ENCODE measurements at regions not wholly inside any gene's neighbourhood (a gene's known extent, or its start where the extent isn't known, plus 50 kb on each side); places are given as distances from the start of the nearest gene placed in this dataset.

DNA sequence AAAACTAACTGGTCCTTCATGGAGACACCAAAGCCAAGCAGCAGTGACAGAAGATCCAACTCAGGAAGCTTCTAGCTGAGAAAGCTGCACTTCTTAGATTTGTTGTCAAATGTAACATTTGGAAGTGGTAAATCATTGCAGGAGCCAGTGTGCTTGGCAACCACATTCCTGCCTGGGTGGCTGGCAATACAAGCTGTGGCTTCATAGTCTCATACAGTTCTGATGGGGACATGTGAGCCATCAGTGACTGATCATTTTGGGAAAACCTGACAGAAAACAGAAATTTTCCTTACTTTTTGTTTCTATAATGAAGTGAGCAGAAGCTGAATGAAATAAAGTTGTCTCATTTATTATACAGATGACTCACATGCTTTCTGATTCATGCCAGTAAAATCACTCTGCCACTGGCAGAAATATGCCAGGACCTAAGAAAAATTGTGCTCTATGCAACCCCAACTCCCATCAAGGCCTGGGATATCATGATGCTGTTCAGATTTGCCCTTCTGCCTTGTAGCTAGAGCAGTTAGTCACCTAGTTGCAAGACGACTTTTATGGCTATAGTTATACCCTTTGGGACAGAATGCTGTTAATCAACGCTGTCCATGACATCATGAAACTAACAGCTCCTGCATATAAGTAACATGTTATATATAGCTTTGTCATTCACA lies 508.1 kb downstream of the ADCYAP1 start:
- TF ChIP-seq, protein P1, sequence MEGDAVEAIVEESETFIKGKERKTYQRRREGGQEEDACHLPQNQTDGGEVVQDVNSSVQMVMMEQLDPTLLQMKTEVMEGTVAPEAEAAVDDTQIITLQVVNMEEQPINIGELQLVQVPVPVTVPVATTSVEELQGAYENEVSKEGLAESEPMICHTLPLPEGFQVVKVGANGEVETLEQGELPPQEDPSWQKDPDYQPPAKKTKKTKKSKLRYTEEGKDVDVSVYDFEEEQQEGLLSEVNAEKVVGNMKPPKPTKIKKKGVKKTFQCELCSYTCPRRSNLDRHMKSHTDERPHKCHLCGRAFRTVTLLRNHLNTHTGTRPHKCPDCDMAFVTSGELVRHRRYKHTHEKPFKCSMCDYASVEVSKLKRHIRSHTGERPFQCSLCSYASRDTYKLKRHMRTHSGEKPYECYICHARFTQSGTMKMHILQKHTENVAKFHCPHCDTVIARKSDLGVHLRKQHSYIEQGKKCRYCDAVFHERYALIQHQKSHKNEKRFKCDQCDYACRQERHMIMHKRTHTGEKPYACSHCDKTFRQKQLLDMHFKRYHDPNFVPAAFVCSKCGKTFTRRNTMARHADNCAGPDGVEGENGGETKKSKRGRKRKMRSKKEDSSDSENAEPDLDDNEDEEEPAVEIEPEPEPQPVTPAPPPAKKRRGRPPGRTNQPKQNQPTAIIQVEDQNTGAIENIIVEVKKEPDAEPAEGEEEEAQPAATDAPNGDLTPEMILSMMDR (IDR thresholded peaks at IDR 0.05; ENCODE audit: insufficient read depth, low read depth, low read length), result no peak
- no peak overlapping the region for H3K4me3 ChIP-seq (ENCODE audit: low read depth, low read length)
- no peak for DNase-seq (ENCODE audit: low read depth)

DNA sequence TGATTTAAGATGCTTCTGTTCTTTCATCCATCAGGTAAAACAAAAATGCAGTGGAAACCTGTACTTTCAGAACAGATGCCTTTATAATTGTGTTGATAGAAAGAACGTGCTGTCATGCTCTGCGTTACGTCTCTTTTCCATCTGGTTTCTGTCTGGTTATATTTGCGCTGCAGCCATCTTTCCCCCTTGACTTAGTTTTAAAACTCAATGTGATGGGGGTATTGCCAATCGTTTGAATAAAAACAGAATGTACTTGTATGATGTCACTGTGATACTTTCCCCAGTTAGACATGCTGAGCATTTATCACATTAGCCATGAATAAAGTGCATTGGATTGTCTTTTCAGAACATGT lies 508.6 kb downstream of the ADCYAP1 start:
- TF ChIP-seq, protein P1 (IDR thresholded peaks at IDR 0.05; ENCODE audit: insufficient read depth, low read depth, low read length), result no peak
- no peak for DNase-seq (ENCODE audit: low read depth)
- no peak overlapping the region for H3K4me3 ChIP-seq (ENCODE audit: low read depth, low read length)

DNA sequence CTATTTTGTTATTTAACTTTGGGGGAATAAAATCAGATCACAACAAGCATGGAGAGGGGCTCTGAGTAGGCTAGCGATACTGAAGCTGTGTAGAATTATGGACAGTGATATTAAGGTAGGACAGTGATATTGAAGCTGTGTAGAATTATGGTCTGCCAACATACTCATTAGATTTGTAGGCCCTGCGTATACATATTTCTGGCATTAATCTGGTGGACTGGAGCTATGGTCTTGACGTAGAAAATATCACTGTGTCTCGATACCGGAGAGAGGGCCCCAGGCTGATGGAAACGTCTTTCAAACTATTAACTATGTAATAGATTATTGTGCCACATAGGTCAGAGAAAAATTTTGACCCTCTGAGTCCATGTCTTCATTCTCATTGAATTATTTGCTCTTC lies 511.4 kb downstream of the ADCYAP1 start:
- TF ChIP-seq, protein P1 (IDR thresholded peaks at IDR 0.05; ENCODE audit: insufficient read depth, low read depth, low read length), result no peak
- DNase-seq (ENCODE audit: low read depth), result no peak

DNA sequence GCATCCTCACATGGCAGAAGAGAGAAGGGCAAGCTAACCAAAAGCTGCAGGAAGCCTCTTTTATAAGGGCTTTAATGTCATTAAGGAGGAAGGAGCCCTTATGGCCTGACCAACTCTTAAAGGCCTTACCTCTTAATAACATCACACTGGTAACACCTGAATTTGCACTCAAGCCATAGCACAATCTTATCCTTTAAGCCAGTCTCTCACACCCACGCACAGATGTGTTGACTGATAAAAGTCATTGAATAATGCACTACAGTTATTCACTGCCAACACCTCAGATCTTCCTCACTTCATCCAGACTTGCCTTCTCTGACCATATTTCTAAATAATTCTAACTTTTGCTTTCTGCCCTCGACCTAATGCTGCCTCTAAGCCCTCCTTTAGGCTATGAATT lies 516.8 kb downstream of the ADCYAP1 start:
- H3K4me3 ChIP-seq (ENCODE audit: low read depth, low read length), result no peak overlapping the region

More for the DNA sequence above, 511.4 kb downstream of the ADCYAP1 start:
- H3K4me3 ChIP-seq (ENCODE audit: low read depth, low read length), result no peak overlapping the region

DNA sequence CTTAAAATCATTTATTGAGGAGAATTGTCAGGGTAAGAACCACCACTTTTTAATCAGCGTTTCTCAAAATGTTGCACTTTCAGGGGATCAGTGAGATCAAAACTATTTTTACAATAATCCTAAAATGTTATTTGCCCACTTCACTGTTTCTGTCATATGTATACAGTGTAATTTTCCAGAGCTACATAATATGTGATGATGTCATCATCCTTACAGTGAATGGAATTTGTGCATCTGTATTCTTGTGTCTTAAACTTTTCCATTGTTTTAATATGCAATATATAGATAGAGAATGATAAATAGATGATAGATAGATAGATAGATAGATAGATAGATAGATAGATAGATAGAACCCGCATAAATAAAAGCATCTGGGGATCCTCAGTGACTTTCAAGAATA lies 518.0 kb downstream of the ADCYAP1 start:
- no peak overlapping the region for H3K4me3 ChIP-seq (ENCODE audit: low read depth, low read length)
- TF ChIP-seq, protein P1 (IDR thresholded peaks at IDR 0.05; ENCODE audit: insufficient read depth, low read depth, low read length), result no peak
- DNase-seq (ENCODE audit: low read depth), result no peak

More for the DNA sequence above, 516.8 kb downstream of the ADCYAP1 start:
- TF ChIP-seq, protein P1 (IDR thresholded peaks at IDR 0.05; ENCODE audit: insufficient read depth, low read depth, low read length), result no peak
- DNase-seq (ENCODE audit: low read depth), result no peak

DNA sequence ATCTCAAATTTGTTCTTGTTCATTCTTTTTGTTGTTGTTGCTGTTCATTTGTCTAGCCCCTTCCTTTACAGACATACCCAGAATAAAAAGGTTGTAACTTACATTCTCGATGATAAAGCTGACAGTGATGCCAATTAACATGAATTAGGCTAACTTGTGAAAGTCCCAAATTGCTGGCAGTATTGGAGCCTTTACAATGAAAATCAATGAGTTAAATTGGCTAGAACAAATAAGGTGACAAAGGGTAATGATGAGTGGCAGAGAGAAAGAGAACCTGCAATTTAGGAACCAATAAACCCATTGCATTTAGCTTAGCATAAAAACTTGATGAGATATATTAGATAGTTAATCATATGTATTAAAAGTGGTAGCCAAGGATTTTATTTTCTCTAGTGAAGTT lies 521.0 kb downstream of the ADCYAP1 start:
- TF ChIP-seq, protein P1 (IDR thresholded peaks at IDR 0.05; ENCODE audit: insufficient read depth, low read depth, low read length), result no peak
- DNase-seq (ENCODE audit: low read depth), result no peak
- H3K4me3 ChIP-seq (ENCODE audit: low read depth, low read length), result no peak overlapping the region

DNA sequence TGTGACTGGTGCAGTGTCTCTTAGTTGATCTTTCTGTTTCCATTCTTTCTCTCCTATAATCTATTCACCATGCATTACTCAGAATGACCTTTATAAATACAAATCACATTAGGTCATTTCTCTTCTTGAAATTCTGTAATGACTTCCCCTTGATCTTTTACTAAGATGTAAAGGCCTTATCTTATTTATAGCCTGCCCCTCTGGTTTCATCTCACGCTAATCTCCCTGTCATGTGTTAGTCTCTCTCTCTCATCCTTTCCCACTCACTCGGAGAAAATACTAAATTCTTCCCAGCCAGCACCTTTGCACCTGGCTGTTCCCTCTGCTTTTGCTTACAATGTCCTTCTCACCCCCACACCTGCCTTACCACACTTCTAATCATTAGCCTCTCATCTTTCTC lies 530.8 kb downstream of the ADCYAP1 start:
- no peak for DNase-seq (ENCODE audit: low read depth)
- TF ChIP-seq, protein P1 (IDR thresholded peaks at IDR 0.05; ENCODE audit: insufficient read depth, low read depth, low read length), result no peak
- H3K4me3 ChIP-seq (ENCODE audit: low read depth, low read length), result no peak overlapping the region

Data from fibroblast of villous mesenchyme (primary cell).